K562 (cell line): ENCODE measurements at regions not wholly inside any gene's neighbourhood (a gene's known extent, or its start where the extent isn't known, plus 50 kb on each side); places are given as distances from the start of the nearest gene placed in this dataset.

Source experiments
- NR4A1 ChIP-seq, 2 experiments: fragments of 250-450 bp in 1 of 2; fragments of 450-650 bp in 1 of 2; sonication (Bioruptor Pico) in 1 of 2; IDR thresholded peaks; 2 replicates each; pipeline versions ENCODE4 v1.4.0 to v1.6.1; 2016 to 2020; ENCODE audit warnings: mild to moderate bottlenecking in 2 of 2, missing compliant biosample characterization in 1 of 2, missing genetic modification characterization in 1 of 2, moderate library complexity in 1 of 2
- PHF20 ChIP-seq: fragments of 450-650 bp; IDR thresholded peaks from 2 replicates; pipeline ENCODE4 v1.6.1; 2018; ENCODE audit not compliant: partially characterized antibody
- SREBF1 ChIP-seq: fragments of 150-350 bp; IDR thresholded peaks from 2 replicates; pipeline ENCODE4 v1.6.1; 2014; ENCODE audit warnings: antibody characterized with exemption, low read depth, low read length, borderline replicate concordance
- TF ChIP-seq, protein P1 (sequence below): fragments of 200-600 bp; sonication (generic); IDR thresholded peaks from one replicate; pipeline ENCODE4 v1.6.1; 2012; ENCODE audit warnings: mild to moderate bottlenecking, low read depth, low read length, inconsistent platforms
- TF ChIP-seq, protein P2 (sequence below): sonication (generic); formaldehyde crosslinking; IDR thresholded peaks from 2 replicates; pipeline ENCODE4 v1.8.0; 2022; ENCODE audit warnings: mild to moderate bottlenecking, missing genetic modification reagents

DNA sequence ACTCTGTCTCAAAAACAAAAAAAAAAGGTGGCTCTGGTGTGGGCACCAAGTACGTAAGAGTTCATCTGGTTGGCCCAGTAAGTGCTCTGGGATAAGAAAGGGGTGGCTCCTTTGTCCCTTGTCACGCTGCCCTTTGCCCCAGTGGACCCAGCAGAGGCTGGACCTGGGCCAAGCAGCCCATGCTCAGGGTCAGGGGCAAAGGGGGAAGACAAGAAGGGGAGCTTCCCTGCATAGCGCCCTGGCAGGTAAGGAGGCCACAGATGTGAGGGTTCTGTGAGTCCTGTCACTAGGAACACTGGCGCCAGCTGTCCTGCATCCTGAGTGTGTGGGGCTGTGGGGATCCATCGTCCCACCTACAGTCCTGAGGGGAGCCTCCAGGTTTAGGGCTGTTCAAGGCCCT is 65.3 kb downstream of the GADD45G start (continued):
- TF ChIP-seq, protein P1, sequence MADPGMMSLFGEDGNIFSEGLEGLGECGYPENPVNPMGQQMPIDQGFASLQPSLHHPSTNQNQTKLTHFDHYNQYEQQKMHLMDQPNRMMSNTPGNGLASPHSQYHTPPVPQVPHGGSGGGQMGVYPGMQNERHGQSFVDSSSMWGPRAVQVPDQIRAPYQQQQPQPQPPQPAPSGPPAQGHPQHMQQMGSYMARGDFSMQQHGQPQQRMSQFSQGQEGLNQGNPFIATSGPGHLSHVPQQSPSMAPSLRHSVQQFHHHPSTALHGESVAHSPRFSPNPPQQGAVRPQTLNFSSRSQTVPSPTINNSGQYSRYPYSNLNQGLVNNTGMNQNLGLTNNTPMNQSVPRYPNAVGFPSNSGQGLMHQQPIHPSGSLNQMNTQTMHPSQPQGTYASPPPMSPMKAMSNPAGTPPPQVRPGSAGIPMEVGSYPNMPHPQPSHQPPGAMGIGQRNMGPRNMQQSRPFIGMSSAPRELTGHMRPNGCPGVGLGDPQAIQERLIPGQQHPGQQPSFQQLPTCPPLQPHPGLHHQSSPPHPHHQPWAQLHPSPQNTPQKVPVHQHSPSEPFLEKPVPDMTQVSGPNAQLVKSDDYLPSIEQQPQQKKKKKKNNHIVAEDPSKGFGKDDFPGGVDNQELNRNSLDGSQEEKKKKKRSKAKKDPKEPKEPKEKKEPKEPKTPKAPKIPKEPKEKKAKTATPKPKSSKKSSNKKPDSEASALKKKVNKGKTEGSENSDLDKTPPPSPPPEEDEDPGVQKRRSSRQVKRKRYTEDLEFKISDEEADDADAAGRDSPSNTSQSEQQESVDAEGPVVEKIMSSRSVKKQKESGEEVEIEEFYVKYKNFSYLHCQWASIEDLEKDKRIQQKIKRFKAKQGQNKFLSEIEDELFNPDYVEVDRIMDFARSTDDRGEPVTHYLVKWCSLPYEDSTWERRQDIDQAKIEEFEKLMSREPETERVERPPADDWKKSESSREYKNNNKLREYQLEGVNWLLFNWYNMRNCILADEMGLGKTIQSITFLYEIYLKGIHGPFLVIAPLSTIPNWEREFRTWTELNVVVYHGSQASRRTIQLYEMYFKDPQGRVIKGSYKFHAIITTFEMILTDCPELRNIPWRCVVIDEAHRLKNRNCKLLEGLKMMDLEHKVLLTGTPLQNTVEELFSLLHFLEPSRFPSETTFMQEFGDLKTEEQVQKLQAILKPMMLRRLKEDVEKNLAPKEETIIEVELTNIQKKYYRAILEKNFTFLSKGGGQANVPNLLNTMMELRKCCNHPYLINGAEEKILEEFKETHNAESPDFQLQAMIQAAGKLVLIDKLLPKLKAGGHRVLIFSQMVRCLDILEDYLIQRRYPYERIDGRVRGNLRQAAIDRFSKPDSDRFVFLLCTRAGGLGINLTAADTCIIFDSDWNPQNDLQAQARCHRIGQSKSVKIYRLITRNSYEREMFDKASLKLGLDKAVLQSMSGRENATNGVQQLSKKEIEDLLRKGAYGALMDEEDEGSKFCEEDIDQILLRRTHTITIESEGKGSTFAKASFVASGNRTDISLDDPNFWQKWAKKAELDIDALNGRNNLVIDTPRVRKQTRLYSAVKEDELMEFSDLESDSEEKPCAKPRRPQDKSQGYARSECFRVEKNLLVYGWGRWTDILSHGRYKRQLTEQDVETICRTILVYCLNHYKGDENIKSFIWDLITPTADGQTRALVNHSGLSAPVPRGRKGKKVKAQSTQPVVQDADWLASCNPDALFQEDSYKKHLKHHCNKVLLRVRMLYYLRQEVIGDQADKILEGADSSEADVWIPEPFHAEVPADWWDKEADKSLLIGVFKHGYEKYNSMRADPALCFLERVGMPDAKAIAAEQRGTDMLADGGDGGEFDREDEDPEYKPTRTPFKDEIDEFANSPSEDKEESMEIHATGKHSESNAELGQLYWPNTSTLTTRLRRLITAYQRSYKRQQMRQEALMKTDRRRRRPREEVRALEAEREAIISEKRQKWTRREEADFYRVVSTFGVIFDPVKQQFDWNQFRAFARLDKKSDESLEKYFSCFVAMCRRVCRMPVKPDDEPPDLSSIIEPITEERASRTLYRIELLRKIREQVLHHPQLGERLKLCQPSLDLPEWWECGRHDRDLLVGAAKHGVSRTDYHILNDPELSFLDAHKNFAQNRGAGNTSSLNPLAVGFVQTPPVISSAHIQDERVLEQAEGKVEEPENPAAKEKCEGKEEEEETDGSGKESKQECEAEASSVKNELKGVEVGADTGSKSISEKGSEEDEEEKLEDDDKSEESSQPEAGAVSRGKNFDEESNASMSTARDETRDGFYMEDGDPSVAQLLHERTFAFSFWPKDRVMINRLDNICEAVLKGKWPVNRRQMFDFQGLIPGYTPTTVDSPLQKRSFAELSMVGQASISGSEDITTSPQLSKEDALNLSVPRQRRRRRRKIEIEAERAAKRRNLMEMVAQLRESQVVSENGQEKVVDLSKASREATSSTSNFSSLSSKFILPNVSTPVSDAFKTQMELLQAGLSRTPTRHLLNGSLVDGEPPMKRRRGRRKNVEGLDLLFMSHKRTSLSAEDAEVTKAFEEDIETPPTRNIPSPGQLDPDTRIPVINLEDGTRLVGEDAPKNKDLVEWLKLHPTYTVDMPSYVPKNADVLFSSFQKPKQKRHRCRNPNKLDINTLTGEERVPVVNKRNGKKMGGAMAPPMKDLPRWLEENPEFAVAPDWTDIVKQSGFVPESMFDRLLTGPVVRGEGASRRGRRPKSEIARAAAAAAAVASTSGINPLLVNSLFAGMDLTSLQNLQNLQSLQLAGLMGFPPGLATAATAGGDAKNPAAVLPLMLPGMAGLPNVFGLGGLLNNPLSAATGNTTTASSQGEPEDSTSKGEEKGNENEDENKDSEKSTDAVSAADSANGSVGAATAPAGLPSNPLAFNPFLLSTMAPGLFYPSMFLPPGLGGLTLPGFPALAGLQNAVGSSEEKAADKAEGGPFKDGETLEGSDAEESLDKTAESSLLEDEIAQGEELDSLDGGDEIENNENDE = no peak
- no peak for TF ChIP-seq NR4A1 (CRISPR knock-in tag; IDR thresholded peaks at IDR 0.05)
- TF ChIP-seq NR4A1 (tag; IDR thresholded peaks at IDR 0.05) = no peak
- TF ChIP-seq PHF20 = no peak
- TF ChIP-seq SREBF1 = no peak
- TF ChIP-seq, protein P2, sequence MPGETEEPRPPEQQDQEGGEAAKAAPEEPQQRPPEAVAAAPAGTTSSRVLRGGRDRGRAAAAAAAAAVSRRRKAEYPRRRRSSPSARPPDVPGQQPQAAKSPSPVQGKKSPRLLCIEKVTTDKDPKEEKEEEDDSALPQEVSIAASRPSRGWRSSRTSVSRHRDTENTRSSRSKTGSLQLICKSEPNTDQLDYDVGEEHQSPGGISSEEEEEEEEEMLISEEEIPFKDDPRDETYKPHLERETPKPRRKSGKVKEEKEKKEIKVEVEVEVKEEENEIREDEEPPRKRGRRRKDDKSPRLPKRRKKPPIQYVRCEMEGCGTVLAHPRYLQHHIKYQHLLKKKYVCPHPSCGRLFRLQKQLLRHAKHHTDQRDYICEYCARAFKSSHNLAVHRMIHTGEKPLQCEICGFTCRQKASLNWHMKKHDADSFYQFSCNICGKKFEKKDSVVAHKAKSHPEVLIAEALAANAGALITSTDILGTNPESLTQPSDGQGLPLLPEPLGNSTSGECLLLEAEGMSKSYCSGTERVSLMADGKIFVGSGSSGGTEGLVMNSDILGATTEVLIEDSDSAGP = no peak
- TF ChIP-seq, all 486 proteins: peak for 0
